ENCODE measurements at regions not wholly inside any gene's neighbourhood (a gene's known extent, or its start where the extent isn't known, plus 50 kb on each side); places are given as distances from the start of the nearest gene placed in this dataset.

GRCh38 chr13:73698859-73699258, 435.3 kb downstream of the KLF12 start:
- DNase-seq, result peak; percentile 19

DNA sequence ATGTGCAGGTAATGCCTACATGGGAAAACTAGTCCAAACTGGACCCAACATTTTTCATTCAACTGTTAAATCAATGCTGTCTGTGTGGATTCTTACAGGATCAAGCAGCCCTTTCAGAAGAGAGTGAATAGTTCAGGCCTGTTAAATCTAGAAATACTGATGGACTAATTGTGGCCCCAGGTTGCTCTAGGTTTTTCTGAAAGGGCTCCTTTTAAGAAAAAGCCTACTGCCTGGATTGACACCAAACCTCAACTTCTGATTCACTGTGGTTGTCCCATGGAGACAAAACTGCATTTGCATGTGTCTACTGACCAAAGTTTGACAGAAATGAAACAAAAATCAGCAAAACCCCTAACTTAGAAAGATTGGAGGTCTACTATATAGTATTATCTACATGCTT, 437.0 kb downstream of the KLF12 start:
- no peak for DNase-seq

DNA sequence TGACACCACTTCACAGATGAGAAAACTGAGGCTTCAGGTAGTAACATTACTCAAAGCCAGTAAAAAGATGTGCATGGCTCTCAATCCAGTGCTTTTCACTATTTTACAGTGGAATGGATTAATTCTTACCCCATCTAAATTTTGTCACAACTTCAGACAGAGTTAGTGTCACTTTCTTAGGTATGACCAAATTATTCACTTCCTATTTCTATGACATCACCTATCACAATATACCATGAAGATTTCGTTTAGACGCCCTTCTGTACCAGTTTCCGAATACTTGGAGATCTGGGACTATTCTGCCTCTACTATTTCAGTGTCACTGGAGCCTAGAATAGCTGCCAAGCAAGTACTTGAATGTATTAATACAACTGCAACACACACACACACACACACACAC, 437.5 kb downstream of the KLF12 start:
- no peak for DNase-seq

DNA sequence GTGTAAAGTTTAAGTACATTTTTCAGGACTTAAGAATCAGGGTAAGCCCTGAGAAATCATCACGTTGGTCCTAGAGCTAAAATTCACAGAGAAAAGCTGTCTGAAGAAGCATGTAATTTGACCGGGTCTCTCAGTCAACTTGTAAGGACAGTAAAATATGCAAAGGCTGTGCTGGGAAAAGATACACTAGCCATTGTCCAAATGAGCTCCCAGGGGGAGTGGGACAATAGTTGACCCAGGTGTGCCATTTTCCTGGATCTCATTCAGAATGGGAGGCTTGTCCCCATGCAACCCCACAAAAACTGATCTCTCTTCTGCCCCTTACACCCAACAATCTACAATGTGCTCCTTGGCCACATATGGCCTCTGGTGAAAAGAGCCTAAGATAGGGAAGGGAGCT, 437.9 kb downstream of the KLF12 start:
- no peak for DNase-seq

DNA sequence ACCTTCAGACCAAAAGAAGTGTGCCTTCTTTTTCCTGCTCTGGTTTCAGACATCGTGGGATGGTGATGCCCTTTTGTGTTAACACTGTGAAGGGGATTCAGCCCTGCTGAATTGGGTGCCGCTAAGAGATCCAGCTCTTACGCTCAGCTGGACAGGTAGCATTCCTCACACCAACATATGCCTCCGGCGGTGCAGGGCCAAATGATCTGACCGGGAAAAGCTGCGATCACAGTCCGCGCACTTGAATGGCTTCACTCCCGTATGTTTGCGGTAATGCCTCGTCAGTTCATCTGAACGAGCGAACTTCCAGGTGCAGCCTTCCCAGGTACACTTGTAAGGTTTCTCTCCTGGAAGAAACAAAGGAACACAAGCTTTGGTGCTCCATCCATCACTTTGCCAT, 438.9 kb downstream of the KLF12 start:
- DNase-seq, result no peak

DNA sequence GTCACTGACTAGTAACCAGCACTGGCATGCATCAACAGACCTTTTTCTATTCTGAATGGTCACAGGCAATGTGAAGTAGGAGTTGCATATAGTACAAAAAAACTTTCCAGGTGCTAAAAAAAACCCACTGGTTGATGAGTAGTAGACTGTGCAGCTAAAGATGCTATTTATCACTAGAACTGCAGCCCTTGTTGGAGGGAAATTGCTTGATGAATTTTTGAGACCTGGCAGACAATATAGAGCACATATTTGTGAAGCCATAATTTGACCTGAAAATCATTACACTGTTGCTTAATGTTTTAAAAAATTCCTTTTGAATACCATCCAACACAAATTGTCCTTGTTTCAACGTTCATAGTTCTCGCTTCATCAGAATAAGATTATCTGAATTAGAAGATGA, 441.0 kb downstream of the KLF12 start:
- DNase-seq, result no peak

GRCh38 chr13:73691891-73692290, 442.3 kb downstream of the KLF12 start:
- no peak for DNase-seq

DNA sequence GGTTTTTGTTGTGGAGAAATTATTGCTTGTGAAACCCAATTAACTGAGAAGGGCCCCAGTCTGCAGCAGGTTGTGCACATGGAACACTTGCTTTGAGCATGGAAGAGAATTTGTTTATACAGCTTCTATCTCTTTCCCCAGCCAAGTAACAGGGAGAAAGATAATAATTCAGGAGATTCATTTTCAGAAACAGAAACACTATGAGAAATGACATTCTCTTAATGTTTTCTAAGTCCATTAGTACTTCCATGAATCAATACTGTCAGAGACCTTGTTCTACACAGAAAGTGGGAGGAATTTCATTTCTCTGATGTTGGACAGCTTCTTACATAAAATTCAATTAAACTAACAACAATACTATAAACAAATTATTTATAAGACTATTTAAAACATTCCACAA, 446.3 kb downstream of the KLF12 start:
- no peak for DNase-seq

DNA sequence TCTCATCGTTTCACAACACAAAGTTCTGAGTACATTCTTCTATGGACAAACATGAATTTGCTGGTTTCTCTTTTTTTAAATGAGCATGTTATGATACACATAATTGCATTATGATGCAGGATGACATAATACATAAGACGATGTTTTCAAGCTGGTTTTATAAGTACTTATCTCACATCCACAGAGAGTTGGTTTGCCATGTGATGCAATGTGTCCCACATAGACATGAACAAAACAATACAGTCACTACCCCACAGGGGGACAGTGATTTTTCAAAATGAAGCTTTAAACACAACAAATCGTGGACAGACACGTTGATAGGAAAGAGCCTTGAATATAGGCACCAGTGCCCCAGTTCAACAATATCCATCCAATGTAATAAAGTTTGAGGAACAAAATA, 447.1 kb downstream of the KLF12 start:
- no peak for DNase-seq

DNA sequence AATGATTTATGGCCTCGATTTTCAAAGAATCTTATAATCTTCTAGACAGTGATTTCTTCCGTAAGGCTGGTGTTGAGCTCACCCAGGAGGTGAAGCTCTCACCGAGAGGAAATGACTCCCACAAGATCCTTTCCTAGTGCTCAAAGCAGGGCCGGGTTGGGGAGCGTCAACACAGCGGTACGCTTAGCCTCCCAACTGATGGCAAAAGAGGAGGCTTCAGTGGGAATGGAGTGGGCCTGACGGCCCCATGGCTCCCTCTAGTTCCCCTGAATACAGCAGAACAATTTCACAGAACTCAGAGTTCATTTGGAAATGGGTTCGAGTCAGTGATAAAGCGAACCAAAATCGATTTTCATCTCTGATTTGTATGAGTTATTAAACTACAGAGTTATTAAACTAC, 449.5 kb downstream of the KLF12 start:
- DNase-seq, result no peak

DNA sequence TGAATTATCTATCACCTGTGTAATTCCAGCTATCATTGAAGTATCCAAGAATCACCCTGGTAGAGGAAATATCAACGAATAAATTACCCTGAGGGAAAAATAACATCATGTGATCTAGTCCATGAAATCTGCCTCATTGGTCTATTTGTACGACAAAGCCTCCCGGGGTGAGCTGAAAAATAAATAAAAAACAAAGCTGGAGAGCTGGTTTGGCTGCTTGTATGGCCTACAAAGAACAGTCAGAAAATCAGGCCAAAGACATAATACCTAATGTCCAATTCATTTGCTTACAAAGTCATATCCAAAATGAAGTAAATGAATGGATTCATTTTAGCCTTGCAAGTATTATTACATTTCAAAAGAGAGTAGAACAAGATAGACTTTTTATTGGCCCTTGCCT, 449.9 kb downstream of the KLF12 start:
- no peak for DNase-seq

- no peak for DNase-seq
These were observed 450.5 kb downstream of the KLF12 start for GRCh38 chr13:73683746-73684145.

DNA sequence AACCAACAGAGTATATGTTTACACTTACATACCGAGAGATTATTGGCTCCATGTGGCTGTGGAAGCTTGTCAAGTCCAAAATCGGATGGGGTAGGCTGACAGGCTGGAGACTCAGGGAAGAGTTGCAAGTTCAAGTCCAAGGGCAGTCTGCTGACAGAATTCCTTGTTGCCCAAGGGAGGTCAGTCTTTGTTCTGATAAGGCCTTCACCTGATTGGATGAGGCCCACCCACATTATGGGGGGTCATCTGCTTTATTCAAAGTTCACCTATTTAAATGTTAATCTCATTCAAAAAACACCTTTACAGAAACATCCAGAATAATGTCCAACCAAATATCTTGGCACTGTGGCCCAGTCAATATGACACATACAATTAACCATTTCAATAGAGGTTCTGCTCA, 452.4 kb downstream of the KLF12 start:
- DNase-seq, result no peak

- no peak for DNase-seq
These were observed 453.2 kb downstream of the KLF12 start for GRCh38 chr13:73681015-73681414.

DNA sequence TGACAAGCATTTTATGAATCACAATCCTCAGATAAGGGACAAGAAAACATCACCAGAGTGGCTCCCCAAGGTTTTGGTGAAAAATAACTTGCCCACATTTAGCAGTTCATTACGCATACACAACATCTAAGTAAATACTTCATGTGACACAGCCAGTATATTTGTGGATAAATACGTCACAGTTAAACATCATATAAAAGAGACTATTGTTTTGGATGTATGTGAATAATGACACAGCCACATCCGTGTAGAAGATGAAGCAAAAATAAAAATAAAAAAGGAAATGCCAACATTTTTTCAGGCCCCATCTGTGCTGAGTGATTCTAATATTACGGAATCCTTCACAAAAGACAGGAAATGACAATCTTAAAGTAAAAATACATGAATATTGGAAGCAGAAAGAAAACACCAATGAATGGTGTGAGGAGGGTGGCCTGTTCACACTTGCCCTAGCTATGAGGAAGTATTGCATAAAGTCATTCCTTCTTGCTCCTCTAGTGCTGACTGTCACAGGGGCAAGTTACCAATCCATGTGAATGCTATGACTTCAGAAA, 457.1 kb downstream of the KLF12 start:
- DNase-seq, result peak; percentile 1

DNA sequence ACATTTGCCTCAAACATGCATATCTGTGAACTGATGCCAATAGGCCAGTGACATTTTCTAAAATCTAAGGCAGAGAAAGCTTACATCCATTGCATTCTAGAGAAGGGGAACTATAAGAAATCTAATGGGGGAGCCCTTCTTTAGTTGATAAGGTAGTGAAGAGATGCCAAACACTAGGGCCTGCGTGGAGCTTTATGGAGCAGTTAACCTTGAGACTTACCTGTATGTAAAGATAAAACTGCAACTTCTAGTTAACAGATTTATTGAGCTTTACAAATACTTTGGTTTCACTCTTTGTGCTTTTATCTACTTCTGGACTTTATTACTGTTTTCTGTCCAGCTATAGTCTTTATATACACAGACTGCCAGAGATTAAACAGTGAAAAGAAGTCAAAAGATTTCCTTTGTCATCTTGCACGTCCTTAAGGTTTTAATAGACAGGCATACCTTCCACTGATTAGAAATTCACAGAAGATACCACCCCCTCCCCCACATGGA, 457.6 kb downstream of the KLF12 start:
- DNase-seq, result no peak

- no peak for DNase-seq
These were observed 458.4 kb downstream of the KLF12 start for GRCh38 chr13:73675821-73676220.

DNA sequence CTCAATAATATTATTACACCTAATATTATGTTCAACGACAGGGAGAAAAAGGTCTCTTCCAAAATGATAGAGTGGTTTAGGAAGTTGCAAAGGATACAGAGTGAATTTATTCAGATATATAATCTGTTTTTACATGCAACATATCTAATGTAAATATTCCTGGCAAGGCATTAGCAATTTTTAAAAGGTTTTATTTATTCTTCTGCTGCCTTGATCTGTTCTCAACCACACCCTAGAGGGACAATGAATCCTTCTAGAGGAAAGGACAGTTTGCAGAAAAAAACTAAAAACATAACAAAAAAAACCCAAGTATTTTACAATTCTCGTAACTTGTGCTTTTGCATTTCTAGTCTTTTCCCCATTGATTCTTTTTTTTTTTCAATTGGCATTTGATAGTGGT, 459.6 kb downstream of the KLF12 start:
- no peak for DNase-seq

DNA sequence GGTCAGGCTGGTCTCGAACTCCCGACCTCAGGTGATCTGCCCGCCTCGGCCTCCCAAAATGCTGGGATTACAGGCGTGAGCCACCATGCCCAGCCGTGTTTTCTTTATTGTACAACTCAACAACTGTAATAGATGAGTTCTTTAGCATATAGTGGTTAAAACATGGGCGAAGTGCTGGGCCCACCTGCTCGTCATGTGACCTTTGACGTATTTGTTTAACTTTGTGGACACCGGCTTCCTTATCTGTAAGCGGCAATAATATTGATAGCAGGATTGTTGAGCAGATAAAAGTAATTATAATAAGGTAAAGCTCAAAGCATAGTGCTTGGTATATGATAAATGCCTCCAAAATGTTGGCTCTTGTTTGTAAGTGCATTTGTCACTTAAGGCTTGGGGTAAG, 460.3 kb downstream of the KLF12 start:
- no peak for DNase-seq

DNA sequence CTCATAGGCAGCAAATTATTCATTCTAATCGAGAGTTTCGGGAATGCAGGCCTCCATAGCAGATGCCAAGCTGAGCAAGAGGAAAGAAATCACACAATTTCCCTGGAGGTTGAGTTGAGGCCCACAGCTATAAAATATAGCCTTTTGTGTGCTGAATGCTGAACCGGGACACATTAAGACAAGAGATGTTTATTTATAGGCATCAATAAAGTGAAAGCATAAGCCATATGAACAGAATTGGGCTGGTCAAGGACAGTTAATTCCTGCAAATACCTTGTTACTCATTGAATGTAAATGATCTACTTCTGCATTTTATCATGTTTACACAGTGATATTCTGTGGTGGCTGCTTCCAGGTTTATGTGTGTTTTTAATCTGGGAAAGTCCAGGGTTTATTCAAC, 461.7 kb downstream of the KLF12 start:
- DNase-seq, result no peak

GRCh38 chr13:73671732-73672131, 462.5 kb downstream of the KLF12 start:
- DNase-seq, result no peak

DNA sequence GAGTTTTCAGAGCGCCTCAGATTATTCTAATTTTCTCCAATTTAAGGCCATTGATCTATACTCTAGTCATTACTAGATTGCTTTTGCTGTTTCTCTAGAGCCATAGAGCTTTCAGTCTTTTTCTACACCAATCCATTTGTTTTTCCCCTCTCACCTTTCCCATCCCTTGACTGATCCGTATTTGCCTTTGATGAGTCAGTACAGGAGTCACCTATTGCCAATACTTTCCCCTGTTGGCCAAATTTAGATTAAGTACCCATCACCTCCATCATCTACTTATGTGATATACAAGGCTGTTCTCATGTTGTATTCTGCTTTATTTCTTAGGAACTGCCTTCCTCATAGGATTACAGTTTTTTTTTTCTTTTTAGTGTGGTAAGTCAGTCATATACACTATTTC, 463.2 kb downstream of the KLF12 start:
- no peak for DNase-seq

DNA sequence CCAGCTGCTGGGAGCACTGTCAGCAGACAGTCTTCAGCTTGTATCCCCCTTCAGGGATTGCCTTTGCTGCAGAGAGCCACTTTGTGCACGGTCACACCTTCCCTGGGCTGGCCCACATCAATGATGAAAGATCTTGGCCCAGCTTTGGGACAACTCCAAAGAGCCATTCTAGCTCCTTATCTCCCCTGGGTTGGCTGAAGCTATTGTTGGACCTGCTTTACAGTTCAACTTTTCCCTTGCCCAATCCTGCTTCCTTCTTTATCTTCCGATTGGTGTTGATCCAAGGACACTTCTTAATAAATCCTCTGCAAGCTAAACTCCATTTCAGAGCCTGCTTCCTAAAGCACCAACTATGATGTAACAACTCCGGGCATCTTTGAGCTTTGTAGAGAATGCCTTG, 466.4 kb downstream of the KLF12 start:
- no peak for DNase-seq

DNA sequence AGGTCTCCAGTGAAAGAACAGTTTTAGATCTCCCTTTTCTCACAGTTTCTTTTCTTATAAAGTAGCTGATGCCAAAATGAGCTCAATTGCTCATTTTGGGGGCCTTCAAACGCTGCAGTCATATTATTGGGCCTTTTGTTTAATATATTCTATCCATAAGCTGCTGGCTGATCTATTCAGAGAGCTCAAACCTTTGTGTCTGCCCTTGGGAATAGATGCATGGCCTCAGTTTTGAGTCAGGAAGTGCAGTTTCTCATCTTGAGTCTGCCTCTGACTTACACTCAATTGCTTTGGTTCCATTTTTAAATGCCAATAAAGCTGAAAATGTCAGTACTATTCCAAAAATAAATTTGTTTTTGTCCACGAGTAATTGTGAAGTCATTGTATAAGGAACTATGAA, 468.9 kb downstream of the KLF12 start:
- no peak for DNase-seq

DNA sequence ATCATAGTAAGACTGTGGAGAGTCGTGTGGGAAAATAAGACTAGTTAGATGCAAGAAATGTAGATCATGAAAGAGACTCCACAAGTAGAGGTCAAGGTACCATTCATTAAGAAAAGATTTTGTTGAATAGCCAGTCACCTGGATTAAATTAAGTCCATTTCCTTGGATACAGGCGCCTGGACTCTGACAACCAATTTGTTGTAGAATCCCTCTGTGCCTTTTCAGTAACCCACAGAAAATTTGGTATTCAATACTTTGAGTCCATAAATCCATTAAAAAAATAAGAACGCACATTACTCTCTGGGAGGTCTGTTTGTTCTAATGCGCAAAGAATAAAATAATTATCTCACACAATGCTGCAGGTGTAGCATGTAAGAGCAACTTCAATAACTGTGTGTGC, 469.4 kb downstream of the KLF12 start:
- no peak for DNase-seq

GRCh38 chr13:73662833-73663232, 471.4 kb downstream of the KLF12 start:
- no peak for DNase-seq
